ENCODE measurements at regions not wholly inside any gene's neighbourhood (a gene's known extent, or its start where the extent isn't known, plus 50 kb on each side); places are given as distances from the start of the nearest gene placed in this dataset.

DNA sequence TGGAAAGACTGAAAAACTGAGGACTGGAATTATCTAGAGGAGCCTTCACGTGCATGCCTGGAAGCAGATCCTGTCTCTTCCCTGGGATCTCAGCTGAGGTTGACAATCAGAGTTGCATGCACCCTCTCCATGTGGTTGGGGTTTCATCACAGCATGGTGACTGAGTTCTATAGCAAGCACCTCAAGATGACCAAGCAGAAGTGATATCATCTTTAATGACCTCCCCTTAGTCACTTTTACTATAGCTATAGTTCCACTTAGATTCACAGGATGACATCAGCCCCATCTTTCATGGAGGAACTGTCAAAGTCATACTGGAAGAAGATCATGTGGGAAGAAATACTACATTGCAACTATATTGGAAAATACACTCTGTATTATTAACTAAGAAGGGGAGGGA lies 105.8 kb upstream of the ATXN7L3B start (continued):
- TF ChIP-seq, protein P1, sequence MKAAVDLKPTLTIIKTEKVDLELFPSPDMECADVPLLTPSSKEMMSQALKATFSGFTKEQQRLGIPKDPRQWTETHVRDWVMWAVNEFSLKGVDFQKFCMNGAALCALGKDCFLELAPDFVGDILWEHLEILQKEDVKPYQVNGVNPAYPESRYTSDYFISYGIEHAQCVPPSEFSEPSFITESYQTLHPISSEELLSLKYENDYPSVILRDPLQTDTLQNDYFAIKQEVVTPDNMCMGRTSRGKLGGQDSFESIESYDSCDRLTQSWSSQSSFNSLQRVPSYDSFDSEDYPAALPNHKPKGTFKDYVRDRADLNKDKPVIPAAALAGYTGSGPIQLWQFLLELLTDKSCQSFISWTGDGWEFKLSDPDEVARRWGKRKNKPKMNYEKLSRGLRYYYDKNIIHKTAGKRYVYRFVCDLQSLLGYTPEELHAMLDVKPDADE (IDR thresholded peaks at IDR 0.05): no peak

DNA sequence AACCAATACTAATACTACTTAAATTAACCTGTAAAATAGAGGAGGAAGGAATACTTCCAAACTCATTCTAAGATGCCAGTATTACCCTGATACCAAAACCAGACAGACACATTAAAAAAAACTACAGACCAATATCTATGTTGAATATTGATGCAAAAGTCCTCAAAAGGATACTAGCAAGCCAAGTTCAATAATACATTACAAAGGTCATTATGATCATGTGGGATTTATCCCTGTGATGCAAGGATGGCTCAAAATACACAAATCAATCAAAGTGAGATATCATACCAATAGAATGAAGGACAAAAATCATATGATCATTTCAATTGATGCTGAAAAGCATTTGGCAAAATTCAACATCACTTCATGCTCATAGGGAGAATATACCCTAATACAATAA lies 97.2 kb upstream of the ATXN7L3B start:
- Histone ChIP-seq H3K4me2 (no peak overlapping the region), H3F3A (replicated peaks; ENCODE audit: low read depth) (no peaks in the 10 kb centered on the region), H2AFZ (no peak overlapping the region), H3K4me1 (ENCODE audit: insufficient read depth) (no peaks in the 10 kb centered on the region), H3K27me3 (ENCODE audit: insufficient read depth) (no peaks in the 10 kb centered on the region), H3K36me3 (ENCODE audit: insufficient read depth) (no peaks in the 10 kb centered on the region), H3K9me2 (ENCODE audit: insufficient read depth) (no peaks in the 10 kb centered on the region), H4K20me1 (replicated peaks; ENCODE audit: insufficient read depth) (no peaks in the 10 kb centered on the region), H3K4me3 (no peak overlapping the region), H3K27ac (ENCODE audit: low read depth) (no peak overlapping the region), H3K79me2 (replicated peaks; ENCODE audit: insufficient read depth) (no peaks in the 10 kb centered on the region)
- TF ChIP-seq, protein P2, sequence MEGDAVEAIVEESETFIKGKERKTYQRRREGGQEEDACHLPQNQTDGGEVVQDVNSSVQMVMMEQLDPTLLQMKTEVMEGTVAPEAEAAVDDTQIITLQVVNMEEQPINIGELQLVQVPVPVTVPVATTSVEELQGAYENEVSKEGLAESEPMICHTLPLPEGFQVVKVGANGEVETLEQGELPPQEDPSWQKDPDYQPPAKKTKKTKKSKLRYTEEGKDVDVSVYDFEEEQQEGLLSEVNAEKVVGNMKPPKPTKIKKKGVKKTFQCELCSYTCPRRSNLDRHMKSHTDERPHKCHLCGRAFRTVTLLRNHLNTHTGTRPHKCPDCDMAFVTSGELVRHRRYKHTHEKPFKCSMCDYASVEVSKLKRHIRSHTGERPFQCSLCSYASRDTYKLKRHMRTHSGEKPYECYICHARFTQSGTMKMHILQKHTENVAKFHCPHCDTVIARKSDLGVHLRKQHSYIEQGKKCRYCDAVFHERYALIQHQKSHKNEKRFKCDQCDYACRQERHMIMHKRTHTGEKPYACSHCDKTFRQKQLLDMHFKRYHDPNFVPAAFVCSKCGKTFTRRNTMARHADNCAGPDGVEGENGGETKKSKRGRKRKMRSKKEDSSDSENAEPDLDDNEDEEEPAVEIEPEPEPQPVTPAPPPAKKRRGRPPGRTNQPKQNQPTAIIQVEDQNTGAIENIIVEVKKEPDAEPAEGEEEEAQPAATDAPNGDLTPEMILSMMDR (conservative IDR thresholded peaks at IDR 0.05; ENCODE audit: low read depth in 2 of 2): no peak
- TF ChIP-seq EZH2 (IDR thresholded peaks at IDR 0.05; ENCODE audit: low read depth, unreplicated experiment) (no peak), EZH2phosphoT487 (IDR thresholded peaks at IDR 0.05; ENCODE audit: unreplicated experiment) (no peak)
- TF ChIP-seq, protein P1 (IDR thresholded peaks at IDR 0.05): no peak
- no peak for ATAC-seq
- Mint-ChIP-seq H3K27me3 (ENCODE audit: insufficient read depth, low read depth, poor library complexity) (no peaks in the 10 kb centered on the region), H3K4me1 (peaks cover 4% of the 10 kb centered on the region; the same call in 2 of the 3 replicates), H3K4me3 (no peak overlapping the region), H3K27ac (no peak overlapping the region), H3K9me3 (no peaks in the 10 kb centered on the region), H3K36me3 (ENCODE audit: low read depth) (no peaks in the 10 kb centered on the region)
- no peak for DNase-seq (ENCODE audit: low spot score)

DNA sequence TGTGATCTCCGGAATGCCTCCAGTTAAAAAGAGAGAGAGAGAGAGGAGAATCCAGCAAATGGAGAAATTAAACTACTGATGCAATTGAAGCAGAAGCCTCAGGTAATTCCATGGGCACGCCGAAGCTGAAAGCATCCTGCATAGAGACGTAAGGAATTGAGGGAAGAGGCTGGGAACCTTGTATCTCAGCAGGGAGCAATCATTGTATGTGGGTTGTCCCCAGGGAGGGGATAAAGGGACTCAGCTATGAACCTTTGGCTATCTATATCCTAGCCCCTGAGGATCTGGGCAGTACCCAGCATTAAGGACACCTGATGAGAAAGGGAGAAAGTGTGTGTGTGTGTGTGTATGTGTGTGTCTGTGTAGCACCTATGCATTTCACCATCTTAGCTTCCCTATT lies 95.8 kb upstream of the ATXN7L3B start:
- Histone ChIP-seq H3K27ac (ENCODE audit: low read depth) (no peak overlapping the region), H3F3A (replicated peaks; ENCODE audit: low read depth) (no peaks in the 10 kb centered on the region), H3K4me1 (ENCODE audit: insufficient read depth) (no peaks in the 10 kb centered on the region), H3K79me2 (replicated peaks; ENCODE audit: insufficient read depth) (no peaks in the 10 kb centered on the region), H3K27me3 (ENCODE audit: insufficient read depth) (no peaks in the 10 kb centered on the region), H4K20me1 (replicated peaks; ENCODE audit: insufficient read depth) (no peaks in the 10 kb centered on the region), H3K4me3 (no peak overlapping the region), H3K4me2 (no peak overlapping the region), H3K9me2 (ENCODE audit: insufficient read depth) (no peaks in the 10 kb centered on the region), H2AFZ (no peak overlapping the region), H3K36me3 (ENCODE audit: insufficient read depth) (no peaks in the 10 kb centered on the region)
- ATAC-seq: peak; percentile 86
- no peaks in the 10 kb centered on the region for H3K36me3 Mint-ChIP-seq (ENCODE audit: low read depth)
- H3K9me3 Mint-ChIP-seq: no peaks in the 10 kb centered on the region
- TF ChIP-seq STAT1 (IDR thresholded peaks at IDR 0.05; ENCODE audit: unreplicated experiment) (no peak), EZH2phosphoT487 (IDR thresholded peaks at IDR 0.05; ENCODE audit: unreplicated experiment) (no peak), CREB1 (CRISPR knock-in tag; IDR thresholded peaks at IDR 0.05; ENCODE audit: low read depth) (no peak), NANOG (IDR thresholded peaks at IDR 0.05; ENCODE audit: borderline replicate concordance) (no peak)
- peaks cover 4% of the 10 kb centered on the region; the same call in 2 of the 3 replicates for H3K4me1 Mint-ChIP-seq
- H3K27me3 Mint-ChIP-seq (ENCODE audit: insufficient read depth, low read depth, poor library complexity): no peaks in the 10 kb centered on the region
- peak; percentile 58 for DNase-seq (ENCODE audit: low spot score)
- no peak overlapping the region for H3K4me3 Mint-ChIP-seq
- no peak overlapping the region; the same call in 1 of the 2 replicates for H3K27ac Mint-ChIP-seq

Measured in GM23338 (cell line).